HG02885 (cell line): ENCODE measurements at regions not wholly inside any gene's neighbourhood (a gene's known extent, or its start where the extent isn't known, plus 50 kb on each side); places are given as distances from the start of the nearest gene placed in this dataset.

Source experiments
- ATAC-seq: cut with Tn5 transposase; IDR thresholded peaks from one replicate; pipeline ENCODE4 v1.9.1; 2021; ENCODE audit warnings: mild to moderate bottlenecking; ENCODE audit not compliant: unreplicated experiment, poor library complexity

- ATAC-seq = no peak
Observed at GRCh38 chr4:56286763-56287162, 100.5 kb downstream of the AASDH start.

DNA sequence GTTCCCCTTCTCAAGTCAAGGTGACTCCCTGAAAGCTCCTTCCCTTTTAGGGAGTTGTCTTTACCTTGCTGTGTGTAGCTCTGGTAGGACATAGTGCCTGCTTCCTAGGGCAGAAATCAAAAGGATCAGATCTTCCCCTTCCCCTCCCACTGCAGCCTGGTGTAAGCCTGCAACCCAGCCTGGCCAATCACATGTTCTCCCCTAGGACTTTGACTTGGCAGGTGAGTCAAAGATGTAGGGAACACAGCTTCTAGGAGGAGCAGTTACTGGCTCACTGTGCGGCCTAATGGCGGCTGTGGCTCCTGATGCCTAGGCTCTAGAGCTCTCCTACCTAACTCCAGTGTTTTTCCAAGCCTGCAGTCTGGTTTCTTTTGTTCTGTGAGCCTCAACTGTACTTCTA is 103.9 kb downstream of the AASDH start:
- ATAC-seq = no peak

GRCh38 chr4:56282004-56282403 is 105.3 kb downstream of the AASDH start:
- ATAC-seq = no peak

DNA sequence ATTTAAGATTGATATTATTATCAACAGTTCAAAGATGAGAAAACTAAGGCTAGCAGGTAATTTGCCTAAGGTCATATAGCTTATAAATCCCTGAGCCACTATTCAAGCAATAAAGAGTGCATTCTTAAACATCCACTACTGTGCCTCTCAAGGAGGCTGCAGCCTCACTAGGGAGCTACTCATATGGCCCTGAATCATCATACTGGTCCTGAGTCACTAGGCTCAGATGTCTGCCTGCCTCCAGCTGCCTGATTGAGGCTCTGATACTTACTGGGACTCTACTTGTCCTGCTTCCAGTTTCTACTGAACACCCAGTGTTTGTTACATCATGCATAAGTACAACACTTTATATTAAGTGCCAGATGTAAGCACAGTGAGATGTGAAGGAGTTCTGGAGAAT is 110.7 kb downstream of the AASDH start:
- ATAC-seq = no peak

DNA sequence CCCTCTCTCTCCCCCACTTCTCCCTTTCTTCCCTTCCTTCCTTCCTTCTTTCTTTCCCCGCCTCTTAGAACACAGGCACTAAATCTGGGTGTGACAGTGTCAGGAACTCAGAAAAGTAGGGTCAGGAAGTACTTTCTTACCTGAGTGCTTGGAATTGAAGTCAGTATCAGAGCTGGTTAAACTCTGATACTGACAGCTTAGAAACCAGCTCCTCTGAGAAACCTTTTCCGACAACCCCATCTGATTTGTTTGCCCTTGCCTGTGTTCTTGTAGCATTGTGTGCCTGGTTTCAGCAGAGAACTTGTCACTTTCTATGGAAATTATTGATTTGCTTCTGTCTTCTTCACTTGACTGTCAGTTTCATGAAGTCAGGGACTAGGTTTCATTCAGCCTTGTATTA is 113.9 kb downstream of the AASDH start:
- no peak for ATAC-seq

DNA sequence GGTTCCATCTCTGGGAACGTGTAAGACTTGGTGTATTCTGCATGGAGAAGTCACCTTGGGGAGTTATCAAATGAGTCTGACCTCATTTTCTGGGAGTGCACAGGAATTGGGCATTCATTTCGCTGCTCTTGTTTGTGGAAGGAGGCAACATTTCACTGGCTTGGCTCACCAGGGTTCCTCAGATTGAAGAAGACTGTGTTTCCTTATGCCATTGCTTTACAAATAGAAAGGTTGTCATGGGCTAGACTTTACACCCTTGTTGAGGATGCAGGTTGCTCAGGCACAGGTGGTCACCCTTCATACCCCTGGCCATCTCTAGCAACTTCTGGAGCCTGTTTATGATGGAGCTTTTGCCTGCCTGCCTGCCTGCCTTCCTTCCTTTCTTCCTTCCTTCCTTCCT is 114.4 kb downstream of the AASDH start:
- no peak for ATAC-seq

DNA sequence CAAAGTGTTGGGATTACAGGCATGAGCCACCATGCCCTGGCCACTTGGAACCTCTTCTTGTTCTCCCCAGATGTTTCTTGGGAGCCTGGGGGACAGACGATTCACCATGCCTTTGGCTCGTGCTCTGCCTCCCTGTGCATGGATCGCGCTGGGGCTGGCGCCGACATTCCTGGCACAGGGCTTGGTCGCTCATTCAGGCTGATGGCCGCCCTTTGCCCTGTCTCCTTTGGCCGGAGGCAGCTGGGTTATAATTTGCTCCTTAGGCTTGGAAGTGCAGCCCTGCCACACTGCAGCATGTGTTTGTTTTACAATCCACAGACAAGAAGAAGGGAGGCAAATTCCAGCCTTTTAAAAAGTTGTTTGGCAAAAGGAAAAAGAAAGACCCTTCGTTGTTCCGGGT is 115.3 kb downstream of the AASDH start:
- no peak for ATAC-seq

DNA sequence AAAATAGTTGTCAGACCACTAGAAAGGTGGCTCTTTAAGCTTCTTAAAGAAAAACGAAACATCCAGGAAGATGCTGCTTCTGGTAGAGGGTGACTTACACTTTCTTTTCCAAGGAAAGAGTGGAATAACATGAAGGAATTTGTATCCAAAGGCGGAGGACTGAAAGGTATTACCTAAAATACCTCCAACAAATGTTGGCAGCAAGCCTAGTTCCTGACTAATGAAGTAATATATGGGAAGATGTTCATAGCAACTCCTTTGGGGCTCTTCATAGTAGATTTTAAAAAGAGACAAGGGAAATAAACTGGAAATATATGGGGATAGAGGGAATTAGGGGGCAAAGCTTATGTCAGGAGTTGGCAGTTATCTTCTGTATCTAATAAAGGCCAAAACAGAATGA is 116.2 kb downstream of the AASDH start:
- ATAC-seq = no peak

DNA sequence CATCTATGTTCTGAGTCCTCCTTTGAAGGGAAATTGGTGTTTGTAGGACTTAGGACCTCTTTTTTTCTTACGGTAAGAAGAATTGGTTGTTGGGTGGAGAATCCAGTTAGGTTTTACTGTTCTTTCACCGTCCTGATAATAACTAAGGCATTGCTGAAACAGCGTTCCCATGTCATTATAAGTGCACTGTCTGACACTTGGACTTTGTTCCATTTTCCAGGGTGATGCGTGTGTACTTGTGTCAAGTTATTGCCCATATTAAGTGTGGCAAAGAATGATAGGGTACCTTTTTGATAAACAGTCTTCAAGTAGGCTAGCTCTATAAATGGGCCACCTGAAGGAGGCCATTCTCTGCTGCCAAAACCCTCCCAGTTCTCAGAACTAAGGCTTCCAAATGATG is 119.7 kb downstream of the AASDH start:
- no peak for ATAC-seq

GRCh38 chr4:56264873-56265272 is 122.4 kb downstream of the AASDH start:
- no peak for ATAC-seq

DNA sequence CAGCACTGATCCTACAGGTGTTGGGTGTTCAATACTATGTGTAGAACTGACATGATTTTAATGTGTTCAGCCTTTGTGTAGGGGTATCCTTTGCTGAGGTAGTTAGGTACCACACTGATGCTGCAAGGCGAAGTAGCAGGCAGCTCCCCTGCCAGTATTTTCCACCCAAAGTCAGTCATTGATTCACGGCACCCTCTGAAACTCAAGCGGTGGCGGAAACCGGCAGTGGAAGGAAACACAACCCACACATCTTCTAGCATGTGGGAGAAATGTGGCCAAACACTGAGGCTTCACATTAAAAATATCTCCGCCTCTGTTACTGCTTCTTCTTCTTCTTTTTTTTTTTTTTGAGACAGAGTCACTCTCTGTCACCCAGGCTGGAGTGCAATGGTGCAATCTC is 126.3 kb downstream of the AASDH start:
- peak; percentile 92 for ATAC-seq

DNA sequence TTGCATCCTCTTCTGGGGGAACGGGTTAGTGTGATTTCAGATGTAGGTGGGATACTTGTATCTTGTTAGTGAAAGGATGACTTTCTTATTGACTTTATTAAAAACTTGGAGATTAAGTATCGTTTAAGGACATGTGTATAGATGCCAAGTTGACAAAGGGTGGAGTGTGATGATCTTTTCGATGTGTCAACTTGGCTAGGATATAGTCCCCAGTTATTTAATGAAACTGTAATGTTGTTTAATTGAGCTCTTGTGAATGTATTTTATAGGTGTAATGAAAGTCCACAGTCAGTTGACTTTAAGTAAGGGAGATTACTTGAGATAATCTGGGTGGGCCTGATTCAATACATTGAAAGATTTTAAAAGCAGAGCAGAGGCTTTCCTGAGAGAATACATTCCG is 127.0 kb downstream of the AASDH start:
- ATAC-seq = no peak

DNA sequence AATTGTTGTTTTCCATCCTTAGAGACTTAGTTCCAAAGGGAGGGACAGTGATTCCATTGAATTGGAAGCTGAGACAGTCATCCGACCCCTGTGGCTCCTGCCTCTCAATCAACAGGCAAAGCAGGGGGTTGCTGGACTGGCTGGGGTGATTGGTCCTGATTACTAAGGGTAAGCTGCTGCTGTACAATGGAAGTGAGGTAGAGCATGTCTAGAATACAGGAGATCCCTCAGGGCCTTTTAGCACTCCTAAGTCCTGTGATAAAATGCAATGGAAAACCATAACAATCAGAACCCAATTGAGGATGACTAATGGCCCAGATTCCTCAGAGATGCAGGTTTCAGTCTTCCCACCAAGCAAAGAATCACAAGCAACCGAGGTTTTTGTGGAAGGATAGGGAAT is 127.6 kb downstream of the AASDH start:
- no peak for ATAC-seq

GRCh38 chr4:56255820-56256219 is 131.5 kb downstream of the AASDH start:
- ATAC-seq = no peak

GRCh38 chr4:56253666-56254305 is 133.5 kb downstream of the AASDH start:
- ATAC-seq = no peak

GRCh38 chr4:56252561-56253152 is 134.6 kb downstream of the AASDH start:
- no peak for ATAC-seq

DNA sequence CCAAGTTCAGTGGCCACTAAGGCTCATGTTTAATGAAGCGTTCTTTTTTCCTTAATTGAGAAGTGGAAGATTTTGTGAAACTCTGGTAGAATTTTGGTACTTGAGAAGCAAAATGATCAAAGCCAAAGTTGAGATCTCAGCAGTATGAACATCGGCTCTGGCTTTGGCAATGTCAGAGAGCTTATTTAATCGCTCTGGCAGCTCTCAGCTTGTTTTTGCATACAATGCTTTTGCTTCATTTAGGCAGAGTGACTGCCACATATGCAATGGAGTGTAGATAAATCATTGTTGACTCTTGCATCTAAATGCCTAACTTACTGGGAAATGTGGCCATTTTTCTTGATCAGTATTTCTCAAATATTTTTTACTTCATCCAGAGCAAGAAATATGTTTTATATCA is 135.7 kb downstream of the AASDH start:
- no peak for ATAC-seq

DNA sequence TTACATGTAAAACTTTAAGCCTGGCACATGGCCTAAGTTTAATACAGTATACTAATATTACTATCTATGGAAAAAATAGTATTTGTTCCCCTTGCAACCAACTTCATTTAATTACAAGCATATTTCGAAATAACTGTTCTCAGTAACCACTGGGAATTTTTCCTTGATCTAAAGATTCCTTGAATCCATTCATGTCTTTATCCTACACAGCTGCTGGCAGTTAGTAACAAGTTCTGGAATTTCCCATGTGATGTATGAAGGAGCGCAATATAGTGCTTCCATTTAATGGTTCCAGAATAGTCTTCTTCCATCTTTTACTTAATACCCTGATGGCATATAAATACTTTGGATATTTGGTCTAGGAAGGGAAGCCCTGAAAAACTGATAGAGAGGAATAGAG is 136.5 kb downstream of the AASDH start:
- no peak for ATAC-seq

DNA sequence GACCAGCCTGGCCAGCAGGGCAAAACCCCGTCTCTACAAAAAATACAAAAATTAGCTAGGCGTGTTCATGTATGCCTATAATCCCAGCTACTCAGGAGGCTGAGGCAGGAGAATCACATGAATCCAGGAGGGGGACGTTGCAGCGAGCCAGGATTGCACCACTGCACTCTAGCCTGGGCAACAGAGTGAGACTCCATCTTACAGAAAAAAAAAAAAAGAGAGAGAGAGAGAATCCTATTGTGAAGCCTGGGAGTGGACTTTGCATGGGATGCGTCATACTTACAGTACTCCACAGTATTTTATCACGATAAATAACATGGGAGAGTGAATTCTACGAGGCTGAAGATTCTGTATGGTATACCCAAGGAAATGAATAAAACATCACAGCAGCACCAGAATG is 139.6 kb downstream of the AASDH start:
- ATAC-seq = no peak

- no peak for ATAC-seq
Observed at GRCh38 chr4:56246233-56246610, 141.1 kb downstream of the AASDH start.

GRCh38 chr4:56245547-56246232 is 141.6 kb downstream of the AASDH start:
- no peak for ATAC-seq

- no peak for ATAC-seq
Observed at GRCh38 chr4:56244681-56245080, 142.6 kb downstream of the AASDH start.
